Stomach (tissue), 4 donors: ENCODE measurements at regions not wholly inside any gene's neighbourhood (a gene's known extent, or its start where the extent isn't known, plus 50 kb on each side); places are given as distances from the start of the nearest gene placed in this dataset.

Experiments
- EP300 ChIP-seq: sonication (generic); formaldehyde crosslinking; IDR thresholded peaks from one replicate; pipeline ENCODE4 v1.6.1; 2017; ENCODE audit warnings: antibody characterized with exemption
- POLR2A ChIP-seq, 4 donors: fragments of 450-650 bp; IDR thresholded peaks; one replicate each; pipeline ENCODE4 v1.6.1; 2016; ENCODE audit warnings: antibody characterized with exemption in 4 of 4, control low read depth in 2 of 4, mild to moderate bottlenecking in 1 of 4, moderate library complexity in 1 of 4
- POLR2AphosphoS5 ChIP-seq, 3 donors: sonication (generic); formaldehyde crosslinking; IDR thresholded peaks; one replicate each; pipeline ENCODE4 v1.6.1; 2016; ENCODE audit warnings: antibody characterized with exemption in 3 of 3
- TF ChIP-seq, protein P1 (sequence below), 7 experiments: fragments of 450-650 bp in 4 of 7; fragments of 200-600 bp in 3 of 7; sonication (generic) in 3 of 7; IDR thresholded peaks; one replicate each; pipeline ENCODE4 v1.5.1; 2016 to 2019; ENCODE audit warnings: antibody characterized with exemption in 7 of 7, control low read depth in 2 of 7, mild to moderate bottlenecking in 1 of 7

DNA sequence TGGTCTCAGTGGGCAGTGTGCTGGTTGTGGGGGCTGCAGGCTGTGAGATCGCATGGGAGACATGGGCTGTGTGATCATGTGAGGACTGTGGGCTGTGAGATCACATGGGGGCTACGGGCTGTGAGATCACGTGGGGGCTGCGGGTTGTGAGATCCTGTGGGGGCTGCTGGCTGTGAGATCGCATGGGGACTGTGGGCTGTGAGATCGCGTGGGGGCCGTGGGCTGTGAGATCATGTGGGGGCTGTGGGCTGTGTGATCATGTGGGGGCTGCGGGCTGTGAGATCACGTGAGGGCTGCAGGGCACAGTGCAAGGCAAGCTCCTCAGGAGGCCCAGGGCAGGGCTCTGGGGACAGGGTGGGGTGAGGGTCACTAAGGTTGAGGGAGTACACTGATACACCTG is 140.5 kb upstream of the CST7 start:
- TF ChIP-seq, protein P1, sequence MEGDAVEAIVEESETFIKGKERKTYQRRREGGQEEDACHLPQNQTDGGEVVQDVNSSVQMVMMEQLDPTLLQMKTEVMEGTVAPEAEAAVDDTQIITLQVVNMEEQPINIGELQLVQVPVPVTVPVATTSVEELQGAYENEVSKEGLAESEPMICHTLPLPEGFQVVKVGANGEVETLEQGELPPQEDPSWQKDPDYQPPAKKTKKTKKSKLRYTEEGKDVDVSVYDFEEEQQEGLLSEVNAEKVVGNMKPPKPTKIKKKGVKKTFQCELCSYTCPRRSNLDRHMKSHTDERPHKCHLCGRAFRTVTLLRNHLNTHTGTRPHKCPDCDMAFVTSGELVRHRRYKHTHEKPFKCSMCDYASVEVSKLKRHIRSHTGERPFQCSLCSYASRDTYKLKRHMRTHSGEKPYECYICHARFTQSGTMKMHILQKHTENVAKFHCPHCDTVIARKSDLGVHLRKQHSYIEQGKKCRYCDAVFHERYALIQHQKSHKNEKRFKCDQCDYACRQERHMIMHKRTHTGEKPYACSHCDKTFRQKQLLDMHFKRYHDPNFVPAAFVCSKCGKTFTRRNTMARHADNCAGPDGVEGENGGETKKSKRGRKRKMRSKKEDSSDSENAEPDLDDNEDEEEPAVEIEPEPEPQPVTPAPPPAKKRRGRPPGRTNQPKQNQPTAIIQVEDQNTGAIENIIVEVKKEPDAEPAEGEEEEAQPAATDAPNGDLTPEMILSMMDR (IDR thresholded peaks at IDR 0.05) = no peak
- no peak for TF ChIP-seq POLR2A (IDR thresholded peaks at IDR 0.05)
- TF ChIP-seq POLR2AphosphoS5 (IDR thresholded peaks at IDR 0.05) = no peak
- TF ChIP-seq EP300 = no peak
